Left ventricle myocardium inferior (tissue), 1 donor: ENCODE measurements at regions not wholly inside any gene's neighbourhood (a gene's known extent, or its start where the extent isn't known, plus 50 kb on each side); places are given as distances from the start of the nearest gene placed in this dataset.

Experiments
- DNase-seq: peaks from one replicate; pipeline ENCODE4 v3.0.0-alpha.2; 2020
- H3K27ac ChIP-seq: fragments of 200-600 bp; replicated peaks from 2 replicates; pipeline ENCODE4 v1.8.0; 2021
- H3K27me3 ChIP-seq: fragments of 200-600 bp; 2 replicates; pipeline ENCODE4 v1.8.0; 2021; ENCODE audit warnings: low read depth
- H3K36me3 ChIP-seq: fragments of 200-600 bp; 2 replicates; pipeline ENCODE4 v1.8.0; 2021
- H3K4me1 ChIP-seq: fragments of 200-600 bp; 2 replicates; pipeline ENCODE4 v1.8.0; 2021
- H3K4me3 ChIP-seq: fragments of 200-600 bp; 2 replicates; pipeline ENCODE4 v1.8.0; 2021; ENCODE audit warnings: mild to moderate bottlenecking, moderate library complexity
- H3K9me3 ChIP-seq: fragments of 200-600 bp; replicated peaks from 2 replicates; pipeline ENCODE4 v1.8.0; 2021
- intact Hi-C: fragments of 100-400 bp; cut with micrococcal nuclease; formaldehyde crosslinking; loops from one replicate; pipeline ENCODE4 v1.11.0; 2022
- TF ChIP-seq, protein P1 (sequence below): fragments of 200-600 bp; IDR thresholded peaks from 2 replicates; pipeline ENCODE4 v1.8.0; 2021; ENCODE audit warnings: antibody characterized with exemption, mild to moderate bottlenecking, borderline replicate concordance
- donor health status: DM: no; HTN: yes; CAD: no; lungs with severe emphysema.

DNA sequence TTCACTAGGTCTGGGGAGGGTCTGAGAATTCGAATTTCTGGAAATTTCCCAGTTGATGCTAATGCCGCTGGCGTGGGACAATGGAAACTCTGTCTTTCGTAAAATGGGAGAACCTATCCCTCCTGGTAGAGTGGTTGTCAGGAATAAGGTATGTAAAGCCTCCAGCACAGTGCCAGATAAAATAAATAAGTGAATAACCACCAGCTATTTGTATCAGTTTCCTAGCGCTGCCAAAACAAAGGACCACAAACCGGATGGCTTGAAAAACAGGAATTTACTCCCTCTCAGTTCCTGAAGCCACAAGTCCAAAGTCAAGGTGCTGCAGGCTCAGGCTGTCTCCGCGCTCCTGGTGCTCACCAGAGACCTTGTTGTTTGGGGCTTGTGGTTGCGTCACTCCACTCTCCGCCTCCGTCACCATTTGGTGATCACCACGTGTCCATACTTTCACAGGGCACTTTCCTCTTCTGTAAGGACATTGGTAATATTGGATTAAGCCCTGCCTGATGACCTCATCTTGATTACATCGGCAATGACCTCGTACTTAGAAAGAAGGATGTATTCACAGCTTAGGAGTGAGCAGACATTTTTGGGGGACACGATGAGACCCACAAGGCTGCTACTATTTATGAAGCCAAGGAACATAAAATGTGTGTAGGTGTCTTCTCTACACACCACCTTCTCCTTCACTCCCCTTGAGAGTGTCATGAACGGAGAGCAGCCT, 428.5 kb downstream of the IRS2 start:
- H3K9me3 ChIP-seq: no peaks in the 10 kb centered on the region
- H3K4me1 ChIP-seq: no peaks in the 10 kb centered on the region
- no peak overlapping the region for H3K4me3 ChIP-seq
- no peaks in the 10 kb centered on the region for H3K36me3 ChIP-seq
- DNase-seq: no peak
- H3K27ac ChIP-seq: no peak overlapping the region
- H3K27me3 ChIP-seq: no peaks in the 10 kb centered on the region
- TF ChIP-seq, protein P1, sequence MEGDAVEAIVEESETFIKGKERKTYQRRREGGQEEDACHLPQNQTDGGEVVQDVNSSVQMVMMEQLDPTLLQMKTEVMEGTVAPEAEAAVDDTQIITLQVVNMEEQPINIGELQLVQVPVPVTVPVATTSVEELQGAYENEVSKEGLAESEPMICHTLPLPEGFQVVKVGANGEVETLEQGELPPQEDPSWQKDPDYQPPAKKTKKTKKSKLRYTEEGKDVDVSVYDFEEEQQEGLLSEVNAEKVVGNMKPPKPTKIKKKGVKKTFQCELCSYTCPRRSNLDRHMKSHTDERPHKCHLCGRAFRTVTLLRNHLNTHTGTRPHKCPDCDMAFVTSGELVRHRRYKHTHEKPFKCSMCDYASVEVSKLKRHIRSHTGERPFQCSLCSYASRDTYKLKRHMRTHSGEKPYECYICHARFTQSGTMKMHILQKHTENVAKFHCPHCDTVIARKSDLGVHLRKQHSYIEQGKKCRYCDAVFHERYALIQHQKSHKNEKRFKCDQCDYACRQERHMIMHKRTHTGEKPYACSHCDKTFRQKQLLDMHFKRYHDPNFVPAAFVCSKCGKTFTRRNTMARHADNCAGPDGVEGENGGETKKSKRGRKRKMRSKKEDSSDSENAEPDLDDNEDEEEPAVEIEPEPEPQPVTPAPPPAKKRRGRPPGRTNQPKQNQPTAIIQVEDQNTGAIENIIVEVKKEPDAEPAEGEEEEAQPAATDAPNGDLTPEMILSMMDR: no peak
- intact Hi-C loops: no loop called here

DNA sequence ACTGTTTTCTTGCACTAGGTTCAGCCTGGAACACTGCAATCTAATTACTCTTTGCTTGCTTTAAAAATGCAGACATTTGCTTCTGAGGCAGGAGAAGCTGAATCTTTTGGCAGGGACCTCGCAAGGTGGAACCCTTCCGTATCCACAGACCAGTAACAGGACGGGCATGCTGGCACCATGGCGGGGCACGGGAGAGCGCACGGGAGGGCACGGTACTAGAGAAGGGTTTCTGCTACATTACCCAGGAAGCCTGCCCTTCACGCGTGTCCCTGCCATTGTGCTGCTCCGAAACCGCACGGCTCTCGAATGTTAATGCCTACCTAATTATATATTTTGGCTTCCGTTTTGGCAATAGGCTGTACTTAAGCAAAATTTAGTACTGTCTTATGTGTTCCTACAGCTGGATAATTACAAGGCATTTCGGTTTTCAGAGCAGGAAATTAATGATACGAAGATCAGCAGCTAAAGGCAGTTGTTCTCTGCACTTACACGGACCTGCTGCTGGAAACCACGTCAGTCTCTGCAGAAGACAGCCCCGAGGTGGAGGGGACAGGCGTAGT, 430.4 kb downstream of the IRS2 start:
- intact Hi-C loops: no loop called here
- H3K27ac ChIP-seq: no peak overlapping the region
- no peaks in the 10 kb centered on the region for H3K9me3 ChIP-seq
- H3K36me3 ChIP-seq: no peaks in the 10 kb centered on the region
- DNase-seq: no peak
- H3K4me3 ChIP-seq: no peak overlapping the region
- TF ChIP-seq, protein P1: no peak
- no peaks in the 10 kb centered on the region for H3K27me3 ChIP-seq
- H3K4me1 ChIP-seq: no peaks in the 10 kb centered on the region

DNA sequence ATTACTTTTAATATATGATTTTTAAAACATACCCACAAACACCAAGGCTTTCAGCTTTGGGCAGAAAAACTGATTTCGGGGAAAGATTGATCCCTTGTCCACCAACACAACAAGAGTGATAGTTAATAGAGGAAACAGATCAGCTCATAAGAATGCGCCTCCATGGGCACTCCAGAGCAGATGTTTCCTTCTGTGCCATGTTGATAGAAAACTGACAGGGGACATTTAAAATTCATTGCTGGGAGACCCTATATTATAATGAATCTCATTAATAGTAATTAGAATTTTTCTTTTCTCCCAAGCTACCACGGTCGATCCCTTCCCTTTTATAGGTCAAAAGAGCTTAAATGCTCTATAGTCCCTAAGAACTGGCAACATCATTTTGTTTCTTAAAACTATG, 431.2 kb downstream of the IRS2 start:
- no peak for DNase-seq
- TF ChIP-seq, protein P1: no peak
- no peaks in the 10 kb centered on the region for H3K27me3 ChIP-seq
- H3K27ac ChIP-seq: no peak overlapping the region
- H3K36me3 ChIP-seq: no peaks in the 10 kb centered on the region
- no peaks in the 10 kb centered on the region for H3K4me1 ChIP-seq
- no peak overlapping the region for H3K4me3 ChIP-seq
- intact Hi-C loops: no loop called here
- H3K9me3 ChIP-seq: no peaks in the 10 kb centered on the region

DNA sequence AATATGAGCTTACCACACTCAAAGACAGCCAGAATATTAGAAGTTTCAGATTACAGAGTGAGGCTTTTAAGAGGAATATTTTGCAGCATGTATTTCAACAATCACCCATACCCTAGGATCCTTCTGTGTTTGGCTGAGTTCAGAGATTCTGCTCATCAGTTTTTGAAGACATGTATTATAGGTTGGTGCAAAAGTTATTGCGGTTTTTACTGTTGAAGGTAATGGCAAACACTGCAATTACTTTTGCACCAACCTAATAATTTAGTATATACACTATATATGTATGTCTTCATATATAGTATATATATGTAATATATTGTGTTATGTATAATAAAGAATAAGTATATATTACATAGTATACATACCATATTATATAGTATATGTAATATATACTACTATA, 435.1 kb downstream of the IRS2 start:
- H3K36me3 ChIP-seq: no peaks in the 10 kb centered on the region
- intact Hi-C loops: no loop called here
- H3K27me3 ChIP-seq: no peaks in the 10 kb centered on the region
- TF ChIP-seq, protein P1: no peak
- no peak overlapping the region for H3K4me3 ChIP-seq
- DNase-seq: no peak
- H3K9me3 ChIP-seq: no peaks in the 10 kb centered on the region
- no peaks in the 10 kb centered on the region for H3K4me1 ChIP-seq
- H3K27ac ChIP-seq: no peak overlapping the region

DNA sequence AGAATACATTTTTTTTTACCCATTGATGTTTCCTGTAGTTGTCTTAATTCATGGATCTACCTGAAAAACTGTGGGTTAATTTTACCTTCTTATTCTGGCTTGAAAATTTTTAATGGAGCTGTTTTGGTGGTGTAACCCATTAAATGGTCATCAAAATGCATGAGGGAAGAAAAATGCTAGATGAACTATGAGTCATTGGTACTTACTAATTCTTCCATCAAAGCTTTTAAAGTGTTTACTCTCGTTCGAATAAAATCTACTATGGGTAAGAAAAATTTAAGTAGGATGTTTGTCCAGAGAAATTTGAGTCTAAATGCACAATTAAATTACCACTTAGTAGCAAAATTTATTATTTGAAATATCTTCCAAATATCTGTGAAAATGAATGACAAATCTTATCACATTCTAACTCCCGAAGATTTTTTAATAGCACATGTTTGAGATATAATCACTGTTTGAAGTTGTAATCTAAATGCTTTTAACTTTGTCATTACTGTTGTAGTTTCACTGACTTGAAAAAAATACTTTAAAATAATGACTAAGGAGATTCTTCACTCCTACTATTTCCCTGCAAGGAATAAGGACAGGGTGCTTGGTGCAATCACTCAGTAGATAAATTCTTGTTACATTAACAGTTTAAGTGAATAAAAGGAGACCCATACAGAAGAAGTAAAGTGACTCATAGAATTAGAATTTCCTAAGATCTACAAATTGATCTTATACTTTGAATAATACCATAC, 437.7 kb downstream of the IRS2 start:
- no peaks in the 10 kb centered on the region for H3K4me1 ChIP-seq
- intact Hi-C loops: no loop called here

More for the DNA sequence above, 437.7 kb downstream of the IRS2 start:
- Histone ChIP-seq H3K27ac (no peak overlapping the region), H3K9me3 (no peaks in the 10 kb centered on the region), H3K4me3 (no peak overlapping the region), H3K27me3 (peaks cover 11% of the 10 kb centered on the region), H3K36me3 (no peaks in the 10 kb centered on the region)
- no peak for DNase-seq
- TF ChIP-seq, protein P1: no peak
